G401 (cell line): ENCODE measurements at regions not wholly inside any gene's neighbourhood (a gene's known extent, or its start where the extent isn't known, plus 50 kb on each side); places are given as distances from the start of the nearest gene placed in this dataset.

Source experiments
- DNase-seq: peaks from one replicate; pipeline ENCODE4 v3.0.0-alpha.2; 2015; ENCODE audit warnings: low spot score
- in situ Hi-C: cut with HindIII; loops from 2 replicates; pipeline ENCODE4 v1.10.0; 2016; ENCODE audit warnings: low sequenced_read_pairs, mixed read lengths

GRCh38 chr4:3656416-3657356 is 109.5 kb upstream of the ADRA2C start:
- DNase-seq = no peak
- in situ Hi-C loops = no loop called here

DNA sequence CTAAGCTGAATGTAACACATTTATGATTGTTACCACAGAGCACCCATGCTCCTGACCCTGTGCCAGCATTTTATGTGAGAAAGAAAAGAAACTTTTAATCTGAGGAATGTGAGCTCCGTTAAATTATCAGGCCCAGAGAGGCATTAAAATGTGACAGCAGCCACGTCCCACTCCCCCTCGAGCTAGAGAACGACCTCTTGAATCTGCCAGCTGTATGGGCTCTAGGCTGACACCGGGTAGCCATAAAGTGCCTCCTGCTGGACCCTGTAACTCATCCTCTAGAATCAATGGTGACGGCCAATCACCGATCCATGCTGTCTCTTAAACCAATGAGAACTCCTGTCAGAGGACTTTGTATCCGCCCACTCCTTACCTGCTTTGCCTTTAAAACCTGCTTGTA is 110.2 kb upstream of the ADRA2C start:
- no peak for DNase-seq
- in situ Hi-C loops = no loop called here

DNA sequence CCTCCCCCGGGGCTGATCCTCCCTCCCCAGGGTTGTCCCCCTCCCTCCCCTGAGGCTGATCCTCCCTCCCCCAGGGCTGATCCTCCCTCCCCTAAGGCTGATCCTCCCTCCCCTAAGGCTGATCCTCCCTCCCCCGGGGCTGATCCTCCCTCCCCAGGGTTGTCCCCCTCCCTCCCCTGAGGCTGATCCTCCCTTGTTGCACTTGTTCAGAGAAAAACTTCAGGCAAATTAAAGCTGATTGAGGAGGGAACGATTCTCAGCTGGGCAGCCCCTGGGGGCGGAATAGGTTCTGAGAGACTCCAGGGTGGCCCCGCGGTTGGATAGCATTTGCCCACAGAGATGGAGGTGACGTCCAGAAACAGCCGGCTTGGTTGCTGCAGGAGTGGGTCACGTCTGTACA is 110.7 kb upstream of the ADRA2C start:
- in situ Hi-C loops = no loop called here
- no peak for DNase-seq

DNA sequence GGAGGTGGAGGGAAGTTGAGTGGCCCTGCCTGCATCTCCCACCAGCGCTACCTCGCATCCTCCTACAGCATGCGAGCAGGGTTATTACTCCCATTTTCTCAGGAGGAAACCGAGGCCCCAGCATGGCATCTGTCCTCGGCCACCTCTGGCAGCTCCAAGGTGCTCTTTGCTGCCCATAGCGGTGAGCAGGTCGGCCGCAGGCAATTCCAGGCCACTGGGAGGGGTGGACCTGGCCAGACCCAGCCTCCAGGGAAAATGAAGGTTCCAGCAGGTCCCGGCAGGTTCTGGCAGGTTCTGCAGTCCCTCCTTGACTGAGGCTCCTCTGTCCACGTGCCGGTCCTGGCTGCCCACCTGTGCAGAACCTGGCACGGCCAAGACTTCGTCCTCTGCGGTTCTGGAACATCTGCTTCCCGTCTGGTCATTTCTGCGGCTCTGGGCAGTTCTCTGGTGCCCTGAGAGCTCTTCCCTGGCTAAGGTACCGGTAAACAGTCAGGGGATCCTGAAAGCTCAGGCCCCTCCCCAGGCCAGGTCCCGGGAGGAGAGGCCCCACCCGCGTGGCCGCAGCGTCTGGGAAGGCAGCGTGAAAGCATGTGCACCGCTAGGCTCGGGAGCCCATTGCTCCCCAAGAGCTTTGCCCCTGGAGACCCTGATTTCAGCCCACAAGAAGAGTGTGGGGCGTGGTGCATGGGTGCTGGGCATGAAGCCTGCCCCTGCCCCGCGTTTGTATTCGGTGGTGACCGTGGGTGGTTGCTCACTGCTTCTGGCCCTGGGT is 112.0 kb upstream of the ADRA2C start:
- in situ Hi-C loops = no loop called here

DNA sequence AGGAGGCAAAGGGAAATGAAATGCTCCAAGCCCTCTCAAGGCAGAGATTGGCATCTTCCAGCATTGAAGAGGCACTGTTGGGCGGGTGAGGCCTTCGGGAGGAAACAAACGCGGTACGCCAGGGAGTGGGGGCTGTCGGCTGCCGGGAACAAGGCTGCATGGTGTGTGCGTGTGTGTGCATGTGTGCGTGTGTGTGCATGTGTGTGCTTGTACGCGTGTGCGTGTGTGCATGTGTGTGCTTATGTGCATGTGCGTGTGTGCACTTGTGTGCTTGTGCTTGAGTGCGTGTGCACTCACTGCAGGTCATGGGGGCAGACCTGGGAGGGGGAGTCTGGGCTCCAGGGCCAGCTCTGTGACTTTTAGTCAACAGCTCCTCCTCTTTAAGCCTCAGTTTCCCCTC is 113.6 kb upstream of the ADRA2C start:
- in situ Hi-C loops = no loop called here

More for the DNA sequence above, 112.0 kb upstream of the ADRA2C start:
- no peak for DNase-seq

DNA sequence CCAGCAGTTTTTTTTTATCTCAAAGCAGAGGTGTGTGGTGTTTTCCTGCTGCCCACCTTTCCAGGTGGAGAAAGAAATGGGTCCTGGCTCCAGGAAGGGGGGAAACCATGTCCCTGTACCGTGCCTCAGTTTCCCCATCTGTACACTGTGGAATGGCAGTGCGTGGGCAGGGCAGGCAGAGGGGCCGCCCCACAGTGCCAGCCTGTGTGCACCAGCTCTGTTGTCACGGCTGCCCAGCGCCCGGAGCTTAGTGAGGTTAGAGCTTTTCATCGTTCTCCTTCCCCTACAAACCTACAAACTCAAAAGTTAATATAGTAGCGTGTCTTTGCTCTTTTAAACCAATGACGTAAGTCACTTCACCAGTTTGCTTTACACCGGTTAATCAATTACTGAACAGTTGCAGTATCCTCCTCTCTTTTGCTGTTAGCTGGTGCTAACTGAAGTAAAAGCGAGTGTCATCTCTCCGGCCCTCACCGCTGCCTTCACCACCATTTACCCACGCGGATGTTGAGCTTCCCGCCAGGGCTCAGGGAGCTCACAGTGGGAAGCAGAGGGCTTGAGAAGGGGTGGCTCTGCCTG is 114.8 kb upstream of the ADRA2C start:
- DNase-seq = no peak
- in situ Hi-C loops = no loop called here

More for the DNA sequence above, 113.6 kb upstream of the ADRA2C start:
- no peak for DNase-seq

DNA sequence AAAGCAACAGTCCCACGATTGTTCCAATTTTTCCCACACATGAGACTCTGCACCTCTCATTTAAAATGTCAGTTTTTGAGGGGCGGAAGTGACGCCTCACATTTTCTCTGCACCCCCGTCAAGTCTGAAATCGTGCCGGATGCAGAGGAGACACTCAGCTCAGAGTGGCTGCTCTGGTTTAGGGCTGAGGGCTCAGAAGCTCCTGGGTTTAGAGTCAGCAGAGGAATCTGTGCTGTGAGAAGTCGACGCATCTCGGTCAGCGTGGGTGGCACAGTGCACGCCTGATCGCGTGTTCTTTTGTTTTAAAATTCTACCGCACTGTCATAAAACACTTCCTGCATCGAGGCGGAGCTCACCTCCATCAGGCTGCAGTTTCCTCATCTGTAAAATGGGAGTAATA is 116.7 kb upstream of the ADRA2C start:
- in situ Hi-C loops = no loop called here
- DNase-seq = no peak

GRCh38 chr4:3648731-3649130 is 116.5 kb upstream of the LRPAP1 start:
- DNase-seq = no peak
- in situ Hi-C loops = no loop called here

- no peak for DNase-seq
- in situ Hi-C loops = no loop called here
Measured at GRCh38 chr4:3648195-3648594, 116.0 kb upstream of the LRPAP1 start.

GRCh38 chr4:3647421-3647820 is 115.2 kb upstream of the LRPAP1 start:
- DNase-seq = no peak
- in situ Hi-C loops = no loop called here

DNA sequence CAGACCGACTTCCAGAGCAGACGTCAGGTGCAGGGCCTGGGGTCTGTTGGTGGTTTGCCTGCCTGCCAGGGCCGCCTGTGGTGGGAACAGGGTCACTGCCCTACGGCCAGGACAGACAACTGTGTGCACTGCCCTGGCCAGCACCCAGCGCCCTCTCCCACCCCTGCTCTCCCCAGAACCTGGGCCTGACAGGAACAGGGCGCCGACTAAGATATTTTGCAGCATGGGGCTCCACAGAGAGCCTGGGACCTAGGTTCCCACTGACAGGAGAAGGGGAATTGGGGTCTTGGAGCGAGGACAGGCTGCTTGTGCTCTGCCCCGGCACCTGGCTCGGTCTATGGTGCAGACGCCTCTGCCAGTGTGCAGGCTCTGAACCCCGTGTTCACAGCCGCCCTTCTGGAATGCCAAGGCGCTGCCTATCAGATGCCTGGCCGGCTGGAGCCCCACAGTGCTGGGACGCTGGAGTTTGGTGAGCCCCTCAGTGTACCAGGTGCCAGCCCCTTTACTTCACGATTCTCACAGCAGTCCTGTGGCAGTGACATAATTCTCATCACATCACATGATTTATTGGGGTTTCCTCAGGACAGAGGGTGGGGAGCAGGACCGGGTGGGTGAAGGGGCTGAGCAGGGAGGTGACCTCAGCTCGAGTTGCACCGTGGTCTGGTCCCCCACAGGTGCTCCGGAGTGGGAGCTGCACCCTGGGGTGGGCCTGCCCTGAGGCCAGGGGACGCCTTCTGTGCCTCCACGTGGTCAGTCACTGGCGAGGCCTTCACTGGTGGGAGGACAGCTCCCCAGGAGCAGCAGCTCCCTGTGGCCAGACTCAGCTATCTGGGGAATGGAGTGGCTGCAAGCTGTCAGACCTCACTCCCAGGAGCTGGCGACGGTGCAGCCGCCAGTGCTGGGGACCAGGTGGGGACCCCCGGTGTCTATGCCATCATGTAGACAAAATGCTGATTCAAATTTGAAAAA is 113.8 kb upstream of the LRPAP1 start:
- DNase-seq = no peak
- in situ Hi-C loops = no loop called here

- in situ Hi-C loops = no loop called here
- DNase-seq = no peak
Measured at GRCh38 chr4:3644849-3645627, 112.8 kb upstream of the LRPAP1 start.

GRCh38 chr4:3643518-3644433 is 111.6 kb upstream of the LRPAP1 start:
- DNase-seq = no peak
- in situ Hi-C loops = no loop called here

DNA sequence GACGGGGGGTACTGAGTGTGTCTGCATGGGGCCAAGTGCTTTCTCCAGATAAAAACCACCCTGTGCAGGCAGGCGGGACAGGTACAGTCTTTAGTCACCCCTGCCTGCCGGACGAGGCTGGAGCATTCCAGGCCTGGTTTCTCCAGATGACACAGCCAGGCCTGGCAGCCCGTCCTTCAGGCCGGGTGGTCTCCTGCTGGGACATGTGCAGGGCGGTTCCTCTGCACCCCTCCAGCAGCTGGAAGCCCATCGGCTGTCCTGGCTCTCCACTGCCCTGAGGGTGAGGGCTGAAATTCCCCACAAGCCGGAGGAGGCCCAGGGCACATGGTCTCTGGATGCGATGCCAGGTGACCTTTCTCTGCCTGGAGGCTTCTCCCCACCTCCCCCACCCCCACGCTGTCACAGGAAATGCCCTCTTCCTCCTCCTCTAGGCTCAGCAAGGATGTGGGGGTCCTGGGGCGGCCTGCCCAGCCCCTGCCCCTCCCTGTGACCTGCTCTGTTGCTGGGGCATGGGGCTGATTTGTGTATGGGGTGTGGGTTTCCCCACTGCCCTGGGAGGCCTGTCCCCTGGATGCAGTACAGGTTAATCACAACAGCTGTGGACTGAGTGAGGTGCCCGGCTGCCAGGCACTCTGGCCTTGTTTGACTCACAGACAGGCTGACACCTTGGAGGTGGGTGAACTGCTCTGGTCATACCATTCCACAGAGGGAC is 110.7 kb upstream of the LRPAP1 start:
- DNase-seq = no peak
- in situ Hi-C loops = no loop called here

- in situ Hi-C loops = no loop called here
- DNase-seq = no peak
Measured at GRCh38 chr4:3642056-3642630, 109.9 kb upstream of the LRPAP1 start.

- in situ Hi-C loops = no loop called here
Measured at GRCh38 chr4:3641501-3641900, 109.3 kb upstream of the LRPAP1 start.

More at GRCh38 chr4:3641501-3641900, 109.3 kb upstream of the LRPAP1 start:
- no peak for DNase-seq
